Hepatocyte (in vitro differentiated cells): ENCODE measurements at regions not wholly inside any gene's neighbourhood (a gene's known extent, or its start where the extent isn't known, plus 50 kb on each side); places are given as distances from the start of the nearest gene placed in this dataset.

Source experiments
- CTCF ChIP-seq: fragments of 200-600 bp; sonication (generic); IDR thresholded peaks from 2 replicates; pipeline ENCODE4 v1.5.1; 2016; ENCODE audit warnings: antibody characterized with exemption, mild to moderate bottlenecking; ENCODE audit not compliant: poor library complexity
- EZH2 ChIP-seq: fragments of 200-600 bp; sonication (generic); IDR thresholded peaks from 2 replicates; pipeline ENCODE4 v1.6.1; 2016; ENCODE audit warnings: antibody characterized with exemption, mild to moderate bottlenecking, borderline replicate concordance
- EZH2phosphoT487 ChIP-seq: fragments of 200-600 bp; sonication (generic); IDR thresholded peaks from one replicate; pipeline ENCODE4 v1.6.1; 2018; ENCODE audit warnings: antibody characterized with exemption, mild to moderate bottlenecking, low read depth, moderate library complexity; ENCODE audit not compliant: unreplicated experiment, severe bottlenecking

DNA sequence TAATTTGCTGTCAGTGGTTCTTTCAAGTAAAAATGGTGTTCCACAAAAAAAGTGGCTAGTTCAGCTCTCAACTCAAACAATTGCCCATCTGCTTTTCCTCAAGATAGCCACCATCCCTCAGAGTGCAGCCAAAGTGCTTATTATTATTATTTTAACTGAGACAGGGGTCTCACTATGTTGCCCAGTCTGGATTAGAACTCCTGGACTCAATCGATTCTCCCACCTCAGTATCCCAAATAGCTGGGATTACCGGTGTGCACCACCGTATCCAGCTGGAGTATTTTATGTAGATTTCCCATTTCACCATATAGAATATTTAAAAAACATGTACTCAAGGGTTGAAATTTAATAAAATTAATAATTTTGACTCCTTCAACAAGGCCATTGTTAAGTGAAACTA, 62.1 kb upstream of the USP9X start:
- TF ChIP-seq CTCF (no peak), EZH2 (no peak), EZH2phosphoT487 (no peak)
